Osteoblast (primary cell): ENCODE measurements at regions not wholly inside any gene's neighbourhood (a gene's known extent, or its start where the extent isn't known, plus 50 kb on each side); places are given as distances from the start of the nearest gene placed in this dataset.

Source experiments
- DNase-seq: peaks from one replicate; pipeline ENCODE4 v3.0.0; 2011; ENCODE audit warnings: low spot score, mixed read lengths; ENCODE audit not compliant: insufficient read length; ENCODE audit errors: missing footprints
- H2AFZ ChIP-seq: 2 replicates; pipeline ENCODE4 v1.6.0; 2011; ENCODE audit warnings: mild to moderate bottlenecking, low read length
- H3K27ac ChIP-seq: 2 replicates; pipeline ENCODE4 v1.5.1; 2011; ENCODE audit warnings: mild to moderate bottlenecking, low read depth, low read length, moderate library complexity
- H3K27me3 ChIP-seq: 2 replicates; pipeline ENCODE4 v1.6.0; 2012; ENCODE audit warnings: mild to moderate bottlenecking, control low read depth, inconsistent platforms, low read length, moderate library complexity; ENCODE audit not compliant: insufficient read depth
- H3K36me3 ChIP-seq: 2 replicates; pipeline ENCODE4 v1.5.1; 2011; ENCODE audit warnings: mild to moderate bottlenecking, low read length, control low read depth, moderate library complexity; ENCODE audit not compliant: insufficient read depth
- H3K4me1 ChIP-seq: 2 replicates; pipeline ENCODE4 v1.5.1; 2011; ENCODE audit warnings: mild to moderate bottlenecking, low read length, control low read depth, moderate library complexity; ENCODE audit not compliant: insufficient read depth
- H3K4me2 ChIP-seq: 2 replicates; pipeline ENCODE4 v1.6.0; 2011; ENCODE audit warnings: mild to moderate bottlenecking, low read length; ENCODE audit not compliant: insufficient read depth
- H3K4me3 ChIP-seq: fragments of 200-600 bp; sonication (generic); 3 replicates; pipeline ENCODE4 v1.5.1; 2012; ENCODE audit warnings: mild to moderate bottlenecking, low read length, inconsistent platforms; ENCODE audit not compliant: insufficient read depth
- H3K79me2 ChIP-seq: 2 replicates; pipeline ENCODE4 v1.6.0; 2012; ENCODE audit warnings: mild to moderate bottlenecking, low read length, control low read depth, inconsistent platforms; ENCODE audit not compliant: insufficient read depth
- H3K9me3 ChIP-seq: 2 replicates; pipeline ENCODE4 v1.5.1; 2011; ENCODE audit warnings: low read depth, low read length, control low read depth
- H4K20me1 ChIP-seq: 2 replicates; pipeline ENCODE4 v1.6.0; 2012; ENCODE audit warnings: mild to moderate bottlenecking, low read length, control low read depth; ENCODE audit not compliant: insufficient read depth
- CTCF ChIP-seq: IDR thresholded peaks from 2 replicates; pipeline ENCODE4 v1.5.1; 2011; ENCODE audit warnings: mild to moderate bottlenecking, low read depth, low read length, moderate library complexity; ENCODE audit errors: extremely low read depth

DNA sequence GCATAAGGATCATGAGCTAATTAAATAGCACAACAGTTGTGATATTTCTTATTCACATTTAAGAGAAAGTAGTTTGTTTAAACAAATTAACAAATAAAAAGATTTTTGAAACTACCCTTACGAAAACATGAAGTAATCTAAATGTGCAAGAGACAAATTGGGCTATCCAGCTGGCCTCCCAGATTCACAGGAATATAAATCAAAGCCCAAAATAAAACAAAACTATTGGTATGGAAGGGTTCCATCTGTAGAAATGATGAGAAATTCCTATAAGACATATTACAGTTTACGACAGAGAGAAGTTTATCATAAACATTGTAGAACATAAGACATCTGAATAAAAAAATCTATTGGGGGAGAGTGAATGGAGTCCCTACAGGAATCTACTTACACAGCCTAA, 1125.1 kb downstream of the TDRD15 start:
- Histone ChIP-seq H3K9me3 (no peaks in the 10 kb centered on the region), H4K20me1 (no peaks in the 10 kb centered on the region), H3K4me3 (no peak overlapping the region), H3K36me3 (no peaks in the 10 kb centered on the region), H3K4me2 (no peak overlapping the region), H3K27ac (no peak overlapping the region), H3K4me1 (no peaks in the 10 kb centered on the region), H3K27me3 (no peaks in the 10 kb centered on the region), H3K79me2 (no peaks in the 10 kb centered on the region), H2AFZ (no peak overlapping the region)
- TF ChIP-seq CTCF, result no peak
- no peak for DNase-seq

- DNase-seq, result no peak
- Histone ChIP-seq H4K20me1 (no peaks in the 10 kb centered on the region), H3K9me3 (no peaks in the 10 kb centered on the region), H2AFZ (no peak overlapping the region), H3K4me1 (no peaks in the 10 kb centered on the region), H3K27me3 (no peaks in the 10 kb centered on the region), H3K27ac (no peak overlapping the region), H3K79me2 (no peaks in the 10 kb centered on the region), H3K4me2 (no peak overlapping the region), H3K36me3 (no peaks in the 10 kb centered on the region), H3K4me3 (no peak overlapping the region)
- no peak for TF ChIP-seq CTCF
Observed at GRCh38 chr2:22253171-22253570, 1129.4 kb downstream of the TDRD15 start.

GRCh38 chr2:22261165-22261564, 1123.8 kb upstream of the KLHL29 start:
- no peak overlapping the region for H3K4me2 ChIP-seq
- no peak overlapping the region for H2AFZ ChIP-seq
- DNase-seq, result no peak
- H3K4me3 ChIP-seq, result no peak overlapping the region
- no peaks in the 10 kb centered on the region for H3K36me3 ChIP-seq
- no peaks in the 10 kb centered on the region for H3K27me3 ChIP-seq
- no peaks in the 10 kb centered on the region for H3K9me3 ChIP-seq
- no peak for TF ChIP-seq CTCF
- no peaks in the 10 kb centered on the region for H3K4me1 ChIP-seq
- H3K27ac ChIP-seq, result no peak overlapping the region
- H3K79me2 ChIP-seq, result no peaks in the 10 kb centered on the region
- H4K20me1 ChIP-seq, result no peaks in the 10 kb centered on the region

GRCh38 chr2:22270341-22270740, 1114.6 kb upstream of the KLHL29 start:
- no peak overlapping the region for H3K4me3 ChIP-seq
- no peaks in the 10 kb centered on the region for H3K36me3 ChIP-seq
- no peak overlapping the region for H3K27ac ChIP-seq
- H3K4me1 ChIP-seq, result no peaks in the 10 kb centered on the region
- H3K9me3 ChIP-seq, result no peaks in the 10 kb centered on the region
- no peak for DNase-seq
- no peaks in the 10 kb centered on the region for H3K27me3 ChIP-seq
- TF ChIP-seq CTCF, result no peak
- no peak overlapping the region for H2AFZ ChIP-seq
- no peaks in the 10 kb centered on the region for H3K79me2 ChIP-seq
- no peaks in the 10 kb centered on the region for H4K20me1 ChIP-seq
- H3K4me2 ChIP-seq, result no peak overlapping the region
